ENCODE measurements at regions not wholly inside any gene's neighbourhood (a gene's known extent, or its start where the extent isn't known, plus 50 kb on each side); places are given as distances from the start of the nearest gene placed in this dataset.
"Not testable (repeated sequence)": the region's sequence is repeated elsewhere in the genome, so short reads cannot be mapped to it uniquely, and the experiment has no call there.

- peaks cover 39% of the 10 kb centered on the region for H3K36me3 Mint-ChIP-seq (ENCODE audit: unreplicated experiment)
- no peaks in the 10 kb centered on the region for H3K9me3 Mint-ChIP-seq (ENCODE audit: unreplicated experiment)
- no peak for DNase-seq (ENCODE audit: extremely low spot score, unreplicated experiment)
- TF ChIP-seq CTCF (IDR thresholded peaks at IDR 0.05) = no peak
- H3K27me3 Mint-ChIP-seq (ENCODE audit: unreplicated experiment) = no peaks in the 10 kb centered on the region
- H3K4me3 Mint-ChIP-seq (ENCODE audit: unreplicated experiment) = no peak overlapping the region
- H3K27ac Mint-ChIP-seq (ENCODE audit: unreplicated experiment) = no peak overlapping the region
- H3K4me1 Mint-ChIP-seq (ENCODE audit: unreplicated experiment) = peaks cover 4% of the 10 kb centered on the region
Observed at GRCh38 chr7:128591705-128592104, 80.4 kb upstream of the GARIN1A start.

- not testable (repeated sequence) for DNase-seq (ENCODE audit: extremely low spot score, unreplicated experiment); H3K27ac Mint-ChIP-seq (ENCODE audit: unreplicated experiment); H3K9me3 Mint-ChIP-seq (ENCODE audit: unreplicated experiment); H3K4me1 Mint-ChIP-seq (ENCODE audit: unreplicated experiment); H3K27me3 Mint-ChIP-seq (ENCODE audit: unreplicated experiment); H3K4me3 Mint-ChIP-seq (ENCODE audit: unreplicated experiment)
- H3K36me3 Mint-ChIP-seq (ENCODE audit: unreplicated experiment) = peaks cover 37% of the 10 kb centered on the region
Observed at GRCh38 chr7:128592209-128592608, 79.9 kb upstream of the GARIN1A start.

GRCh38 chr7:128594061-128594460 lies 78.0 kb upstream of the GARIN1A start:
- DNase-seq (ENCODE audit: extremely low spot score, unreplicated experiment); H3K27ac Mint-ChIP-seq (ENCODE audit: unreplicated experiment): not testable (repeated sequence)
- H3K36me3 Mint-ChIP-seq (ENCODE audit: unreplicated experiment) = peaks cover 40% of the 10 kb centered on the region

GRCh38 chr7:128596336-128597128 lies 75.6 kb upstream of the GARIN1A start:
- DNase-seq (ENCODE audit: extremely low spot score, unreplicated experiment); H3K4me3 Mint-ChIP-seq (ENCODE audit: unreplicated experiment); H3K27me3 Mint-ChIP-seq (ENCODE audit: unreplicated experiment); H3K9me3 Mint-ChIP-seq (ENCODE audit: unreplicated experiment); H3K4me1 Mint-ChIP-seq (ENCODE audit: unreplicated experiment); H3K27ac Mint-ChIP-seq (ENCODE audit: unreplicated experiment): not testable (repeated sequence)
- peaks cover 44% of the 10 kb centered on the region for H3K36me3 Mint-ChIP-seq (ENCODE audit: unreplicated experiment)

More at GRCh38 chr7:128594061-128594460, 78.0 kb upstream of the GARIN1A start:
- H3K4me1 Mint-ChIP-seq (ENCODE audit: unreplicated experiment); H3K9me3 Mint-ChIP-seq (ENCODE audit: unreplicated experiment); H3K27me3 Mint-ChIP-seq (ENCODE audit: unreplicated experiment); H3K4me3 Mint-ChIP-seq (ENCODE audit: unreplicated experiment): not testable (repeated sequence)

GRCh38 chr7:128598946-128599345 lies 73.1 kb upstream of the GARIN1A start:
- H3K27me3 Mint-ChIP-seq (ENCODE audit: unreplicated experiment); H3K27ac Mint-ChIP-seq (ENCODE audit: unreplicated experiment); H3K9me3 Mint-ChIP-seq (ENCODE audit: unreplicated experiment); H3K4me3 Mint-ChIP-seq (ENCODE audit: unreplicated experiment); DNase-seq (ENCODE audit: extremely low spot score, unreplicated experiment); H3K4me1 Mint-ChIP-seq (ENCODE audit: unreplicated experiment): not testable (repeated sequence)
- peaks cover 38% of the 10 kb centered on the region for H3K36me3 Mint-ChIP-seq (ENCODE audit: unreplicated experiment)

- H3K4me1 Mint-ChIP-seq (ENCODE audit: unreplicated experiment) = peaks cover 13% of the 10 kb centered on the region
- peak overlapping the region; percentile 86 for H3K27ac Mint-ChIP-seq (ENCODE audit: unreplicated experiment)
- not testable (repeated sequence) for H3K27me3 Mint-ChIP-seq (ENCODE audit: unreplicated experiment); H3K9me3 Mint-ChIP-seq (ENCODE audit: unreplicated experiment); H3K36me3 Mint-ChIP-seq (ENCODE audit: unreplicated experiment); DNase-seq (ENCODE audit: extremely low spot score, unreplicated experiment)
- peak overlapping the region; percentile 71 for H3K4me3 Mint-ChIP-seq (ENCODE audit: unreplicated experiment)
- TF ChIP-seq CTCF (IDR thresholded peaks at IDR 0.05) = peak; percentile 69
Observed at GRCh38 chr7:128608678-128609421, 63.2 kb upstream of the GARIN1A start.

DNA sequence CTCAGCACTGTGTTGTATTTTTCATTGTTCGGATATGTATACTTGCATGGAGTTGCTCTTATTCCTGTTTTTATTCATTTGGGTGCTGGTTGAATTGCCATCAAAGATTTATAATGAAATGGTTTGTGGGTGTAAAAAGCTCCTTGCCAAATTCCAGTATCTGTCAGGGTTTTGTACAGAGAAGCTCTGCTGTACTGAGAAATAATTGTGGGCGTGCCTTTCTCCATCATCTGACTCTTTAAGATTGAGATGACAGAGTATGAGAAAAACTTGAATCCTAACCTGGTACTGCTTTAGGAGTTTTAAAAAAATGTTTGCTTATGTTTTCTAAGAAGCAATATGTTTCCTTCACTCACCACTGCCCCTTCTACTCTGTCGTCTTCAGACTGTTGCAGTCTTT lies 58.7 kb upstream of the GARIN1A start:
- H3K9me3 Mint-ChIP-seq (ENCODE audit: unreplicated experiment); H3K4me3 Mint-ChIP-seq (ENCODE audit: unreplicated experiment); DNase-seq (ENCODE audit: extremely low spot score, unreplicated experiment); H3K27me3 Mint-ChIP-seq (ENCODE audit: unreplicated experiment): not testable (repeated sequence)
- Mint-ChIP-seq H3K36me3 (ENCODE audit: unreplicated experiment) (peaks cover 11% of the 10 kb centered on the region), H3K4me1 (ENCODE audit: unreplicated experiment) (peaks cover 15% of the 10 kb centered on the region), H3K27ac (ENCODE audit: unreplicated experiment) (peak overlapping the region; percentile 27)

GRCh38 chr7:128614812-128615211 lies 57.3 kb upstream of the GARIN1A start:
- H3K27ac Mint-ChIP-seq (ENCODE audit: unreplicated experiment); H3K4me1 Mint-ChIP-seq (ENCODE audit: unreplicated experiment); H3K4me3 Mint-ChIP-seq (ENCODE audit: unreplicated experiment); DNase-seq (ENCODE audit: extremely low spot score, unreplicated experiment); H3K27me3 Mint-ChIP-seq (ENCODE audit: unreplicated experiment); H3K9me3 Mint-ChIP-seq (ENCODE audit: unreplicated experiment): not testable (repeated sequence)
- peaks cover 13% of the 10 kb centered on the region for H3K36me3 Mint-ChIP-seq (ENCODE audit: unreplicated experiment)

GRCh38 chr7:128616799-128617198 lies 55.3 kb upstream of the GARIN1A start:
- peaks cover 19% of the 10 kb centered on the region for H3K36me3 Mint-ChIP-seq (ENCODE audit: unreplicated experiment)
- not testable (repeated sequence) for H3K27ac Mint-ChIP-seq (ENCODE audit: unreplicated experiment); H3K27me3 Mint-ChIP-seq (ENCODE audit: unreplicated experiment); H3K4me3 Mint-ChIP-seq (ENCODE audit: unreplicated experiment); H3K4me1 Mint-ChIP-seq (ENCODE audit: unreplicated experiment); DNase-seq (ENCODE audit: extremely low spot score, unreplicated experiment); H3K9me3 Mint-ChIP-seq (ENCODE audit: unreplicated experiment)

All from osteocyte (in vitro differentiated cells).